Skeletal muscle satellite cell (primary cell): ENCODE measurements at regions not wholly inside any gene's neighbourhood (a gene's known extent, or its start where the extent isn't known, plus 50 kb on each side); places are given as distances from the start of the nearest gene placed in this dataset.
"Not testable (repeated sequence)": the region's sequence is repeated elsewhere in the genome, so short reads cannot be mapped to it uniquely, and the experiment has no call there.

Experiments
- H3K27me3 ChIP-seq: 2 replicates; pipeline ENCODE4 v1.7.0; 2013; ENCODE audit warnings: low read length; ENCODE audit not compliant: control insufficient read depth, insufficient read depth
- H3K36me3 ChIP-seq: 2 replicates; pipeline ENCODE4 v1.7.0; 2013; ENCODE audit warnings: mild to moderate bottlenecking, control low read depth, low read length; ENCODE audit not compliant: insufficient read depth
- H3K4me1 ChIP-seq: 2 replicates; pipeline ENCODE4 v1.7.0; 2013; ENCODE audit warnings: low read length; ENCODE audit not compliant: control insufficient read depth, insufficient read depth
- H3K4me2 ChIP-seq: 2 replicates; pipeline ENCODE4 v1.7.0; 2013; ENCODE audit warnings: mild to moderate bottlenecking, low read length
- H3K4me3 ChIP-seq: 2 replicates; pipeline ENCODE4 v1.7.0; 2013; ENCODE audit warnings: low read length
- H3K9ac ChIP-seq: 2 replicates; pipeline ENCODE4 v1.7.0; 2013; ENCODE audit warnings: mild to moderate bottlenecking, low read depth, low read length, moderate library complexity
- H3K9me3 ChIP-seq: replicated peaks from 2 replicates; pipeline ENCODE4 v1.7.0; 2013; ENCODE audit warnings: mild to moderate bottlenecking, control low read depth, low read length

DNA sequence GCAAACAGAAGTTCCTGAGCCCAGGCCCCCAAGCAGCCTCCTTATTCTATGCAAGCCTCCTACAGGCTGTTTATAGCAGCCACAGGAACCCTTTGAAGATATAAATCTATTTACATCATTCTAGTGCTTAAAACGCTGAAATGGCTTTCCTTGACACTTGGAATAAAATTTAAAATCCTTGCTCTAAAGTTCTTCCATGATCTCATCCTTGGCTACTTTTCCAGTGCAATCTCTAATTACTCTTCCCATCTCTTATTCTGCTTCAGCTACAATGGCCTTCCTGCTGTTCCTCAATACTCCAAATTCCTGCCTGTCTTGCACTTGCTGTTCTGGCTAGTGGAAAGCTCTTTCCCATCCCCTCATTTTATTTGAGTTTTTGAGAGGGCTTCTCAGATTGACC is 634.2 kb upstream of the NR3C2 start:
- H3K9ac ChIP-seq = no peak overlapping the region
- no peak overlapping the region for H3K4me2 ChIP-seq
- H3K4me3 ChIP-seq = no peak overlapping the region
- no peaks in the 10 kb centered on the region for H3K27me3 ChIP-seq
- no peaks in the 10 kb centered on the region for H3K9me3 ChIP-seq
- H3K4me1 ChIP-seq = no peaks in the 10 kb centered on the region
- H3K36me3 ChIP-seq = no peaks in the 10 kb centered on the region

DNA sequence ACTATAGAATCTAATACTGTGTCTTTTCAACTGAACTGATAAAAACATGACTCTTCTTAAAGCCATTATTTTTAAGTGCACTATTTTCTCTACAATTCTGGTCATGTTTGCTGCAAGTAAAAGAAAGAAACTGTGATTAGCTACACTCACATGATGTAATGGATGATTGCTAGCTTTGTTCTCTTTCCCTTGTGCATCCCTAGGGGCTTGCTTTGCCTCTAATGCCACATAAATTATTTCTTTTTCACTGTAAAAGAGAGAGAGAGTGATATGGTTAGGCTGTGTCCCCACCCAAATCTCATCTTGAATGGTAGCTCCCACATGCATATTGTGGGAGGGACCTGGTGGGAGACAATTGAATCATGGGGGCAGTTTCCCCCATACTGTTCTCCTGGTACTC is 630.2 kb upstream of the NR3C2 start:
- H3K27me3 ChIP-seq = no peaks in the 10 kb centered on the region
- no peak overlapping the region for H3K9ac ChIP-seq
- H3K4me2 ChIP-seq = no peak overlapping the region
- H3K4me3 ChIP-seq = no peak overlapping the region
- H3K9me3 ChIP-seq = no peaks in the 10 kb centered on the region
- no peaks in the 10 kb centered on the region for H3K4me1 ChIP-seq
- no peaks in the 10 kb centered on the region for H3K36me3 ChIP-seq

DNA sequence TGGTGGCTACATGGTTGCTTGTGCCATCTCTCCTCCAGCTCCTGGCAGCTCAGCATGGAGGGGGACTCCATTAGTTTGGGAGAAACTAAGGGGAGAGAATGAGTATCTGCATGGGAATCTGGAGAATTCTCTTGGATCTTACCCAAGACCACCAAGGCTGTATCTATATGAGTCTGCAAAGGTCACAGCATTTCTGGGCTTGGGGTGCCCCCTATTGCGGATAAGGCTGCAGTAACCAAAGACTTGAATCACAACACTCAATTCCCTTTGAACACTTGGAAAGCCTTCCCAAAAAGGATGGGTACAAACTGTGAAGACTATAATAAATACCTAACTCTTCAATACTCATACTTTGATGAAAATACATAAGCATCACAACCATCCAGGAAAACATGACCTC is 623.5 kb upstream of the NR3C2 start:
- Histone ChIP-seq H3K9me3 (no peaks in the 10 kb centered on the region), H3K4me3 (no peak overlapping the region), H3K4me2 (no peak overlapping the region)

DNA sequence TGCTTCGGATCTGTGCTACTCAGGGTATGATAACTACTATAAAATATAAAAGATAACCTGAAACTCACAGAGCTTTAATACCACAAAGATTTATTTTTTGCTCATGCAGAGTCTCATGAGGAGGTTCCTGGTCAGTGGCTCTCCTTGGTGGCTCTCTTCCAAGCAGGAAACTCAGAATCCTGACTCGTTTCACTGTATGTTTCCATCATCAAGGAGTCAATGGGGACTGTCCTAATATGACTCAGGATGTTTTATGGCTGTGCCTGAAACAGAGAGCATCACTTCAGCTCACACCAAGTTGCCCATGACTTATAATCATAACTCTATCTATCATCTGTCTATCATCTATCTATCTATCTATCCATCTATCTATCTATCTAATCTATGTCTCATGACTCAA is 620.8 kb upstream of the NR3C2 start:
- no peak overlapping the region for H3K4me3 ChIP-seq
- H3K9ac ChIP-seq = no peak overlapping the region
- H3K27me3 ChIP-seq = no peaks in the 10 kb centered on the region
- no peaks in the 10 kb centered on the region for H3K4me1 ChIP-seq
- H3K9me3 ChIP-seq = no peaks in the 10 kb centered on the region
- H3K36me3 ChIP-seq = no peaks in the 10 kb centered on the region
- no peak overlapping the region for H3K4me2 ChIP-seq

More for the DNA sequence above, 623.5 kb upstream of the NR3C2 start:
- no peaks in the 10 kb centered on the region for H3K36me3 ChIP-seq
- H3K9ac ChIP-seq = no peak overlapping the region
- H3K4me1 ChIP-seq = no peaks in the 10 kb centered on the region
- H3K27me3 ChIP-seq = no peaks in the 10 kb centered on the region

DNA sequence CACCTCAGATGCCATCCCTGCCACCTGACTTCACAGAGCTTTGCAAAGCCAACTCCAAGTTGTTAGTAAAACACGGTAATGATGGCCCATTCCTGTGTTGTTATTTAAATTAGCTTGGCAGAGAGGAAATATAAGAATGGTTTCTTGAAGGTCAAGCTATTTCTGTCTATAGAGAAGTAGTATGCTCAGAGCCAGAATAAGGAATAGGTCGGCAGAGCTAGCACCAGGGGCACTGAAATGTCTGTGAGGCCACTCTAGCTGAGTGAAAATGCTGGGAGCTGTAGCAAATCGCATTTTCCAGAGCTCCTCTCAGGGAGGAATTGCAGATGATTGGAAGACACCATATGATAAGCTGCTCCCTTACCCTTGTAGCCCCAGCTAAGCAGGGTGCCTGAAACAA is 615.4 kb upstream of the NR3C2 start:
- Histone ChIP-seq H3K9ac (no peak overlapping the region), H3K4me3 (no peak overlapping the region), H3K27me3 (no peaks in the 10 kb centered on the region), H3K9me3 (no peaks in the 10 kb centered on the region), H3K4me1 (no peaks in the 10 kb centered on the region), H3K4me2 (no peak overlapping the region), H3K36me3 (no peaks in the 10 kb centered on the region)

DNA sequence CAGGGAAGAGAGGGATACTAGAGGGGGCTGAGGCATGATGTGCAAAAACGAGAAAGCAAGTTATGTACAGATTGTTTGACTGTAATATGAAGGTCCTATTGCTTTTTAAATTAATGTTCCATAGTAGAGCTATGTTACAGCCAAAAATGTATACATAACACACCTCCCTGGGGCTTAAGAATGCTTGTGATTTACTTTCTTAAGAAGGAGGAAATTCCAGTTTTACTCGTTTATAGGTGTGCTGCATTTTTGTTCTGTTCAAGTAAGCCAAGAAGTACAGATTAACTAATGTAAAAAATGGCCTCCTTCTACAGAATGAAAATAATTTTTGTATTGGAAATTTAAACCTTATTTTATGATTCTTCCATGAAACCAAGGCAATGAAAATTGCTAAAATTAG is 614.4 kb upstream of the NR3C2 start:
- H3K4me3 ChIP-seq = no peak overlapping the region
- H3K4me1 ChIP-seq = no peaks in the 10 kb centered on the region
- no peaks in the 10 kb centered on the region for H3K36me3 ChIP-seq
- H3K27me3 ChIP-seq = no peaks in the 10 kb centered on the region
- H3K4me2 ChIP-seq = no peak overlapping the region
- no peak overlapping the region for H3K9ac ChIP-seq
- H3K9me3 ChIP-seq = no peaks in the 10 kb centered on the region

DNA sequence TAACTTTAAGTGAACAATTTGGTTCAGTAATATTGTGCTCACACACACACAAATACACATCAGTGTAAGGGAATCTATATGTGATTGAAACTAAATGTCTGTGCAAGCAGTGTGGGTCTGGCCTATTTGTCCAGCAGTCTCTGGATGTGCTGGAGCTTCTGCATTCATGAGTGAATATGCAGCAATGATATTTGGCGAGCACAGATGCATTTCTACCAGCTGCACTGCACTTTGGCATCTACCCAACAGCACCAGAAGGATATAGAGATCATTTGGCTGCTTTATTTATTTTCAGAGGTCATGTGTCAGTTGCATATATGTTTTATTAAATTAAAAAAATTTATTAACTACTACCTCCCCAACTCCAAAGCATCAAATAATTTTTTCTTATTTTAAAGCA is 613.4 kb upstream of the NR3C2 start:
- H3K9ac ChIP-seq = no peak overlapping the region

DNA sequence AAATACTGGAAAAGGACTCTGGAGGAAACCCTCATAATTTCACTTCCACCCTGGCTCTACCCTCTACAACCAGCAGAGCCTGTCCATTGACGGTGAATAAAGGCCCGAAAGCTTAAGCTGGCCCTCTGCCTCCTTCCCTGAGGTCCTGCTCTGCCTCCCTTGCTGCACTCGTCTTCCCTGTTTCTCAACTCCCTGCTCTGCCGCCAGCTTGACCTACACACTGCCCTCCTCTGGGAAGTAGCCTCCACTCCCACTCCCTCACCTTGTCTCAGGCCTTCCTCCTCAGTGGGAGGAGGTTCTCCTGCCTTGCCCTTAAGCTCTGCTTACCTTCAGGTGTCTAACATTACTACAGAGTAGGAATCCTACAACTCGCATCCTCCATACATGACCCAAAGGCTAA is 608.6 kb upstream of the NR3C2 start:
- Histone ChIP-seq H3K4me1 (no peaks in the 10 kb centered on the region), H3K4me2 (no peak overlapping the region)

More for the DNA sequence above, 613.4 kb upstream of the NR3C2 start:
- Histone ChIP-seq H3K9me3 (no peaks in the 10 kb centered on the region), H3K36me3 (no peaks in the 10 kb centered on the region), H3K4me1 (no peaks in the 10 kb centered on the region), H3K4me2 (no peak overlapping the region), H3K27me3 (no peaks in the 10 kb centered on the region), H3K4me3 (no peak overlapping the region)

DNA sequence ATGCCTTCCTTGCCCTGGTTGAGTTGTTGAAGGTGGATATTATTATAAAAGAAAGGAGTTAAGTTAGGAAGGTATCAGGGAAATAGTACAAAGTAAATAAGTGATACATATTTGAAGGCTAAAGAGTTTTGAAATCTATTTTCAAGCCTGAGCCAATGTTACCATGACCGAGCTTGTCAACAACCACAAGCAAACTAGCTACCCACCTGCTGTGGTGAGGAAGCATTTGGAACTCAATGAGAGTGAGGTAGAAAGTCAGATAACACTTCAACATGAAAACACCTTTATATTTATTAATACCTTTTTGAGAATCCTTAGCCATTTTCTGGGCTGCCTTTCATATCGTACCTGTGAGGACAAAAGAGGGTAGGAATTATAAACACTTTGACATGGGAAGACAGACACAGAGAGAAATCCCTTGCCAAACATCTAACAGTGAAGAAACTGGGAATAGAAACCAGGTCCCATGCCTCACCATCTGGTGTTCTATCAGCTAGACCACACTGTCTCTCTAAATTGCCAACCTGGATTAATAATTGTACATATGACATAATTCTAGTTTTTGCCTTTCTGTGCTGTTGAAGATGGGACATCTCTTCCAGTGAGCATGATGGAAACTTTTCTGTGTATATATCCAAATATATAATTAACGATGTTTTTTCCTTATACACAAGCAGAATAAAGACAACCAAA is 606.4 kb upstream of the NR3C2 start:
- H3K27me3 ChIP-seq = no peaks in the 10 kb centered on the region
- H3K4me3 ChIP-seq = no peak overlapping the region
- H3K4me2 ChIP-seq = no peak overlapping the region
- H3K9me3 ChIP-seq = no peaks in the 10 kb centered on the region
- no peaks in the 10 kb centered on the region for H3K4me1 ChIP-seq
- no peak overlapping the region for H3K9ac ChIP-seq
- H3K36me3 ChIP-seq = no peaks in the 10 kb centered on the region

More for the DNA sequence above, 608.6 kb upstream of the NR3C2 start:
- Histone ChIP-seq H3K36me3 (no peaks in the 10 kb centered on the region), H3K27me3 (no peaks in the 10 kb centered on the region), H3K4me3 (no peak overlapping the region), H3K9ac (no peak overlapping the region), H3K9me3 (no peaks in the 10 kb centered on the region)

DNA sequence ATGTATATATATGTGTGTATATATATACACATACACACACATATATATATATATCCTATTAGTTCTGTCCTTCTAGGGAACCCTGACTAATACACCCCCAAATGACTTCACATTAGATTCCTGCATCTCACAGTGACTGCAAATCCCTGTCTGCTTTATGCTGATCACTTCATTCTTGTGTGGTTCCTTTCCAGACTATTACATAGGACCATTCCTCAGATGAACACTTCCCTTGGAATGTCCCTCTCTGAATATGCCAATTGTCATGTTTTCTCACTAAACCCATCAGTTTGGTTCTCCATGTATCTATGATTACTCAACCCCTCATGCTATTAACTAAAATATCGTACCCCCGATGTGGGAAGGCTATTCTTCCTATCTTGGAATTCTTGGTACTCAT is 605.2 kb upstream of the NR3C2 start:
- Histone ChIP-seq H3K4me2 (no peak overlapping the region), H3K36me3 (no peaks in the 10 kb centered on the region), H3K4me3 (no peak overlapping the region), H3K9me3 (no peaks in the 10 kb centered on the region), H3K27me3 (no peaks in the 10 kb centered on the region), H3K4me1 (no peaks in the 10 kb centered on the region), H3K9ac (no peak overlapping the region)

DNA sequence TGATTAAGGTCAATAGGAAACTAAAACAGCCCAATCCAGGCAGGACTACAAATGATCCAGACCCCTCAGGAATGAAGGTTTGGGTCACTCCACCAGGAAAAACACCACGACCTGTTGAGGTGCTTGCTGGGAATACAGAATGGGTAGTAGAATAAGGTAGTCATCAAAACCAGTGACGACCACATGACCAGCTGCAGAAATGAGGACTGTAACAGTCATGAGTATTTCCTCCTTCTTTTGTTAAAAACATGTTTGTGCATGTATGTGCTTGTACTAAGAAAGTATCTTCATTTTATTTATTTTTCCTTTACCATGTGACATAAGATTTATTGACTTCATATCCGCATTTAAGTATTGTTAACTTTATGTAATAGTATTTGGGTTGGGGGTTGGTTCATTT is 603.5 kb upstream of the NR3C2 start:
- no peaks in the 10 kb centered on the region for H3K27me3 ChIP-seq
- no peaks in the 10 kb centered on the region for H3K36me3 ChIP-seq
- no peaks in the 10 kb centered on the region for H3K4me1 ChIP-seq
- no peak overlapping the region for H3K9ac ChIP-seq
- no peak overlapping the region for H3K4me2 ChIP-seq
- no peak overlapping the region for H3K4me3 ChIP-seq
- H3K9me3 ChIP-seq = no peaks in the 10 kb centered on the region

DNA sequence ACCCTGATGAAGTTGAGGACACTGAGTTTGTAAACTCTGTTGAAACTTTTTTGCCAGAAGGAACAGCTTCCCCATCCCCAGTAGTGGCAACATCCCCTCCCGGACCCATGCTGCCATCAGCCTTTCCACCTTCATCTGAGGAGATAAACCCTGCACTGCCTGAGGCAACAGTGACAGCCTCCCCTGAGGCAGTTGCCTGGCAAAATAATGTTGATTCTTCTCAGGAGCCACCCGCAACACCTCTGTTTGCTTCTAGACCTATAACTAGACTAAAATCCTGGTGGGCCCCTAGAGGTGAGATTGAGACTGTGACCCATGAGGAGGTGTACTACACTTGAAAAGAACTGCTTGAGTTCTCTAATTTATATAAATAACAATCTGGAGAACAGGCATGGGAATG is 597.6 kb upstream of the NR3C2 start:
- H3K4me3 ChIP-seq, H3K9ac ChIP-seq, H3K27me3 ChIP-seq, H3K4me2 ChIP-seq, H3K4me1 ChIP-seq, H3K36me3 ChIP-seq, H3K9me3 ChIP-seq: not testable (repeated sequence)
